HG03135 (cell line): ENCODE measurements at regions not wholly inside any gene's neighbourhood (a gene's known extent, or its start where the extent isn't known, plus 50 kb on each side); places are given as distances from the start of the nearest gene placed in this dataset.
"Not testable (repeated sequence)": the region's sequence is repeated elsewhere in the genome, so short reads cannot be mapped to it uniquely, and the experiment has no call there.

Experiments used
- ATAC-seq: cut with Tn5 transposase; IDR thresholded peaks from one replicate; pipeline ENCODE4 v1.9.1; 2021; ENCODE audit warnings: mild to moderate bottlenecking, moderate library complexity; ENCODE audit not compliant: unreplicated experiment

- ATAC-seq, result no peak
Observed at GRCh38 chr1:192418552-192419285, 101.9 kb downstream of the RGS21 start.

DNA sequence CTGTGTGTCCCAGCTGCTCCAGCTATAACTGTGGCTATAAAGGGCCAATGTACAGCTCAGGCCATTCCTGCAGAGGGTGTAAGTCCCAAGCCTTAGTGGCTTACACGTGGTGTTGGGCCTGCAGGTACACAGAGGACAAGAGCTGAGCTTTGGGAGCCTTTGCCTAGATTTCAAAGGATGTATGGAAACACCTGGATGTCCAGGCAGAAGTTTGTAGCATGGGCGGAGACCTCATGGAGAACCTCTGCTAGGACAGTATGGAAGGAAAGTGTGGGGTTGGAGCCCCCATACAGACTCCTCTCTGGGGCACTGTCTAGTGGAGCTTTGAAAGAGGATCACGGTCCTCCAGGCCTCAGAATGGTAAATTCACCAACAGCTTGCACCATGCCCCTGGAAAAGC lies 113.9 kb downstream of the RGS21 start:
- no peak for ATAC-seq

- ATAC-seq, result no peak
Observed at GRCh38 chr1:192435704-192436103, 118.9 kb downstream of the RGS21 start.

DNA sequence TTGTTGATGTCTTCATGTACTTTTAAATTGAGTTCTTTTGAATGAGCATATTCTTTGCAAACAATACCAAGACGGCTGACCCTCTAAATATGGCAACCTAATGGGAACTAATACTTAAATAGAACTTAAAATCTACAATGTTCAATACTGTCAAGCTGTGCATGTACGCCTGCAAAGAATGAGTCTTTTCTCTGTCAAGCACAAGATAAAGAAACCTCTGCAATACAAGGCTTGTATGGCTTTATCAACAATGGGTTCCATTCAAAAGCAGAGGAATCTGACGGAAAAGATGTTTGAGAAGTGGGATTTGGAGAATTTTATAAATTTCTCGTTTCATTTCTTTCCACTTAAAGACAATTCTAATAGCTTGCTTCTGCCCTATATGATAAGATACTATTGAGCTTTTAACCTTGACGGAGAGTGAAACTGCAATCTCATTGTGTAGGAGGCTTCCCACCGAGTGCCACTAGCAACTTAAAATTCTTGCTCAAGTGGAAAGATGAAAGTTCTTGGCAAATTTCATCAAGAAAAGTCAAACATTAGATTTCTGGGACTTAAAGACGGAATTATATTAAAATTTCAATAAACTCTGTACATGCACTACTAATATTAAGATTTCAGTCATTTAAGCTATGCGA lies 119.8 kb downstream of the RGS21 start:
- no peak for ATAC-seq

DNA sequence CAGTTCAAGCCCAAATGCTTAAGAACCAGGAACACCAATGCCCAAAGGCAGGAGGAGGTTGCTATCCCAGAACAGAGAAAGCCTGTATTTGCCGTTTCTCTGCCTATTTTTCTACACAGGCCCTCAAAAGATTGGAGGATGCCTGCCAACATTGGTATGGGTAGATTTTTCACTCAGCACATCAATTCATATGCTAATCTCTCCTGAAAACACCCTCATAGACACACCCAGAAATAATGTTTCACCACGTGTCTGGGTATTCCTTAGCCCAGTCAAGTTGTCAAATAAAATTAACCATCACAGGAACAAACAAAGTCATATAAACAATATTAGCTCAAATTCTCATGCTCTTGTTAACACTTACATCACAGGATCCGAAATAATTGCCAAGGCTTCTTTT lies 121.9 kb downstream of the RGS21 start:
- ATAC-seq, result no peak

- ATAC-seq, result no peak
Observed at GRCh38 chr1:192439373-192440025, 122.7 kb downstream of the RGS21 start.

- ATAC-seq, result no peak
Observed at GRCh38 chr1:192441492-192441891, 124.7 kb downstream of the RGS21 start.

DNA sequence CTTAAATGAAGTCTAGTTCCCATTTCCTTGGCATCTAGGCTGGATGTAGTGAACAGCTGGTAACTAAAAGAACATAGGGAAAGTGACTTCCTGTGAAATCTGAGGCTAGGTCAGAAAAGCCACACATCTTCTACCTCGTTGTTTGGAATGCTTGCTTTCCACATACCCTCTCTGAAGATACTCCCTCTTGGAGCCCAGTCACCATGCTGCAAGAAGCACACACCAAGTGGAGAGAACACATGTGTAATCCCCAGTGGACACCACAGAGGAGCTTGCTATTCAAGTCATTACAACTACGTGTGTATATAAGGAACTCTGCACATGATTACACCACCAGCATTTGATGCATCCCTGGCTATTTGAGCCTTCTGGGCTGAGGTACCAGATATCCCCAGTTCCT lies 125.9 kb downstream of the RGS21 start:
- ATAC-seq, result no peak

DNA sequence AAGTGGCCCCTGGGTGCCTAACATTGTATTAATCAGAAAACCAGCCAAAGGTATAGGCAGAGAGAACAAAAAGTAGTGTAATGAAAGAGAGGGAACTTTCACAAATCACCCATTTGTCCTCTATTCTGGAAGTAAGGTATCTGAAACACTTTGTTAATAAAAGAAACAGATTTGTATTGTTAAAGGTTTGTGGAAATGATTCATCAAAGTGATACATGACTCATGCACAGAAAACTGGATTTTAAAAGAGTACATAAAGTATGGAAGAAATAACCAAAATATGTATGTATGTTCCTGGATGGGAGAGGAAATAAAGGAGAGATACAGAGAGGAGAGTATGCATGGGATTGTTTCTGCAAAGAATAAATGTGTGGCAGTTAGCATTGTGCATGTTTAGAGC lies 126.8 kb downstream of the RGS21 start:
- no peak for ATAC-seq

- no peak for ATAC-seq
Observed at GRCh38 chr1:192445241-192445640, 128.4 kb downstream of the RGS21 start.

GRCh38 chr1:192445839-192446489 lies 129.2 kb downstream of the RGS21 start:
- peak; percentile 68 for ATAC-seq

DNA sequence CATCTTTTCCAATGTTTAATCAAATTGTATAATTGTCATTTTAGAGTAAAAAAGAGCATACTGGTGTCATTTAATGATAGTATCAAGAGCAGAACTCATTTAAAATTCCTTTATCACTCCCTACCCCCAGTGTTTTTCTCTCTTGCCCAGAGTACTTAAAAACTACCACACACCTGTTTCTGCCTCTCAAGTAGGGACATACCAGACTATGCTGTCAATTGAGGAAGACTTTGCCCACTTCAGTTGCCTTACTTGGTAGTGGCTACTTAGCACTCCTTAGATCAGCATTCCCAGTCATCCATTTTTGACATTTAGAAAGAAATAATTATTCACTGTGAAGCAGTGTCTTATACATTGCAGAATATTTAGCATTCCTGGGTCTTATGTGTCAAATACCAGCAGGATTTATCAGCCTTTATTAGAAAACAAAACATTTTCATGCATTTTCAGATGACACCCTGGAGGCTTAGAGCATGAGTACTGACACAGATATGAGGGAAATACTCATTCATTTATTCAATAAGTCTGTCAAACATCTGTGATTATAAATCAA lies 127.5 kb upstream of the RGS1 start:
- ATAC-seq, result no peak

- no peak for ATAC-seq
Observed at GRCh38 chr1:192453360-192453992, 122.1 kb upstream of the RGS1 start.

GRCh38 chr1:192459467-192459866 lies 116.1 kb upstream of the RGS1 start:
- ATAC-seq, result no peak

DNA sequence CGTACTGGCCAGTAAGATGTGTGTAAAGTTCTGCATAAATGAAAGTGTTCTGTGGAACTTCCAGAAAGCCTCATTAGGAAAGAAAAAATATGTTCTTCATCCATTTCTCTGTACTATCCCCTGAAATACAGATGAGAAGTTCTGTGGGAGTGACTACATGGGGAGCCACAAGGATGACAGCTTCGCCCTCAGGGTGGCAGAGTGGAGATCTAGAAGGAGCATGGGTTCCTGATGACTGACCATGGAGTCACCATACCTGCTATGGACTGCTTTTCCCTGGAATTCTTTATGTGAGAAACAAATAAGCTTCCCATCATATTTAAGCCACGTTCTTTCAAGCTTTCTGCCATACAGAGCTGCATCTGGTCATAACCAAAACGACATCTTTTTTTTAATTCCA lies 113.9 kb upstream of the RGS1 start:
- no peak for ATAC-seq

- ATAC-seq, result no peak
Observed at GRCh38 chr1:192462616-192463015, 113.0 kb upstream of the RGS1 start.

DNA sequence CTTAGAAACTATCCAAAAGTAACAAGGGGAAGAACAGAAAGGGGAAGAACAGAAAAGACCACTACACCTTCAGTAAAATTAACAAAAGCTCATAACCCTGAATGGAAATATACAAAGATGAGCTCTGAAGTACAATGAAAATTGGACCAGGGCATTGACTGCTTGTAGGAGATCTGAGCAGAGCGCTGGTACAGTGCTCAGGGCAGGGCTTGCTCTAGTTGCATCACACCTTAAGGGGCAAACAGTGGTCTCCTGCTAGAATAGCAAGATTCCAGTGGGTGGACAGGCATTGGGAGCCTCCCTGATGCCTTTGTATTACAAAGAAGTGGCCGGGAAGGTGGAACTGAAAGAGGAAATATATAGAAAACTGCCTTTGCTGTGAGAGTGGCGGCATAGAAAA lies 111.9 kb upstream of the RGS1 start:
- ATAC-seq, result no peak

DNA sequence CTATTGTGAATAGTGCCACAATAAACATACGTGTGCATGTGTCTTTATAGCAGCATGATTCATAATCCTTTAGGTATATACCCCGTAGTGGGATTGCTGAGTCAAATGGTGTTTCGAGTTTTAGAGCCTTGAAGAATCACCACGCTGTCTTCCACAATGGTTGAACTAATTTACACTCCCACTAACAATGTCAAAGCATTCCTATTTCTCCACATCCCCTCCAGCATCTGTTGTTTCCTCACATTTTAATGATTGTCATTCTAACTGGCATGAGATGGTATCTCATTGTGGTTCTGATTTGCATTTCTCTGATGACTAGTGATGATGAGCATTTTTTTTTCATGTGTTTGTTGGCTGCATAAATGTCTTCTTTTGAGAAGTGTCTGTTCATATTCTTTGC lies 110.4 kb upstream of the RGS1 start:
- not testable (repeated sequence) for ATAC-seq

DNA sequence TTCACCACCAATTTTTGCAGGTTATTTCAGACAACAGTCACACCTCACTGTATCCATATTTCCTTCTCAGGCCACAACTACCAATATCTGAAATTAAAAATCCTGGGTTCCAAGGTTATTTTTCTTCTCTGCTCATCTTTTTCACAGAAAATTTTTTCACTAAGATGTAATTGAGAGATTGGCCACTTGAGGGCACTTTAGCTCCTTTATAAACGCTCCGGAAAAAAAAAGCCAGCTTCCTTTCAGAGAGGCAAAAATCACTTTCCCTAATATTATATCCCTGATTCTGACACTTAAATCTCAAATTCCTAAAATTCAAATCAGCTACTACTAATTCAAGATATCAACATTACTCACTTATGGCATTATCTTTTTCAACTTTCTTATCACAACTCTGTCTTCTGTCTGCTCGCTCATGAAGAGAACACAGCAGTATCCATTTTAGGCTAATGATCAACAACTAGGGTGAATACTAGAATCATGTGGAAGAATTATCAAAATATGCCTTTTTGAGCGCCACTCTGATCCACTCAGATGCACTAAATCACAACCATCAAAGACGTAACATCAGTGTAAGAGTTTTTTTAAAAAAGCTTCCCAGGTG lies 101.4 kb upstream of the RGS1 start:
- ATAC-seq, result no peak

GRCh38 chr1:192475329-192475728 lies 100.2 kb upstream of the RGS1 start:
- no peak for ATAC-seq

DNA sequence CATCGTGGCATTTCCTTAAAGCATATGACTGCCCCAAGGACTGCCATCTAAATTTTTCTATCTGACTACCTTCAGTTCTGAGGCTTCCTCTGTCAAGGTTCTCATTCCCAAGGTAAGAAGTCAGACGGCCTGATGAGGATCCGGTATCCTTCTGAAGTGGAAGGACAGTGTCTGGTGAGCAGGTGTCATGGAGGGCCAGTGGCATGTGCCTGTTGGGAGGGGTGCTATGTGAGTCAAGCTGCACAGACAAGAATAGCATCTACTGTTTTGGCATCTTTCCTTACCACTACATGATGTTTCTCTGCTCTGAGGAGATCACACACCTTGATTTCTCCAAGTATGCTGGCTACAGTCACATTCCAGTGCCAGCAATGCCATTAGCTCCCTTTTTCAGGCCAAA lies 99.6 kb upstream of the RGS1 start:
- ATAC-seq, result no peak
